NCI-H2227 (cell line): ENCODE measurements at regions not wholly inside any gene's neighbourhood (a gene's known extent, or its start where the extent isn't known, plus 50 kb on each side); places are given as distances from the start of the nearest gene placed in this dataset.

Experiments used
- DNase-seq: peaks from one replicate; lab custom pipeline; 2025; ENCODE audit not compliant: unreplicated experiment; lab: John Stamatoyannopoulos, UW

GRCh38 chr7:125678771-125679170, 749.1 kb upstream of the POT1 start:
- no peak for DNase-seq

- no peak for DNase-seq
These were observed 746.0 kb upstream of the POT1 start for GRCh38 chr7:125675640-125676039.

GRCh38 chr7:125675169-125675568, 745.5 kb upstream of the POT1 start:
- DNase-seq: no peak

GRCh38 chr7:125670926-125671572, 741.4 kb upstream of the POT1 start:
- DNase-seq: no peak

GRCh38 chr7:125668321-125668993, 738.8 kb upstream of the POT1 start:
- no peak for DNase-seq

- DNase-seq: no peak
These were observed 735.0 kb upstream of the POT1 start for GRCh38 chr7:125664625-125665024.

- no peak for DNase-seq
These were observed 734.3 kb upstream of the POT1 start for GRCh38 chr7:125663961-125664360.

- DNase-seq: no peak
These were observed 732.1 kb upstream of the POT1 start for GRCh38 chr7:125661677-125662076.

- no peak for DNase-seq
These were observed 731.4 kb upstream of the POT1 start for GRCh38 chr7:125661006-125661405.

- no peak for DNase-seq
These were observed 724.5 kb upstream of the POT1 start for GRCh38 chr7:125654076-125654475.

GRCh38 chr7:125651823-125652528, 722.4 kb upstream of the POT1 start:
- DNase-seq: no peak

GRCh38 chr7:125648543-125648942, 718.9 kb upstream of the POT1 start:
- no peak for DNase-seq

- DNase-seq: no peak
These were observed 716.1 kb upstream of the POT1 start for GRCh38 chr7:125645770-125646169.

- DNase-seq: no peak
These were observed 714.5 kb upstream of the POT1 start for GRCh38 chr7:125644109-125644508.

- no peak for DNase-seq
These were observed 713.7 kb upstream of the POT1 start for GRCh38 chr7:125643302-125643701.

- no peak for DNase-seq
These were observed 712.3 kb upstream of the POT1 start for GRCh38 chr7:125641884-125642283.

- DNase-seq: no peak
These were observed 706.8 kb upstream of the POT1 start for GRCh38 chr7:125636320-125636962.

- no peak for DNase-seq
These were observed 688.9 kb upstream of the POT1 start for GRCh38 chr7:125618516-125618915.

- DNase-seq: no peak
These were observed 682.0 kb upstream of the POT1 start for GRCh38 chr7:125611582-125611981.

GRCh38 chr7:125606671-125607070, 677.0 kb upstream of the POT1 start:
- no peak for DNase-seq

GRCh38 chr7:125605241-125605640, 675.6 kb upstream of the POT1 start:
- DNase-seq: no peak

GRCh38 chr7:125602441-125602840, 672.8 kb upstream of the POT1 start:
- no peak for DNase-seq
